G401.6 (cell line): ENCODE measurements at regions not wholly inside any gene's neighbourhood (a gene's known extent, or its start where the extent isn't known, plus 50 kb on each side); places are given as distances from the start of the nearest gene placed in this dataset.

Source experiments
- FAIRE-seq: peaks from 2 replicates; lab custom pipeline; 2012; peaks lifted over from hg19 to GRCh38; lab: Jason Lieb, UNC

GRCh38 chrX:98627645-98628044, 1743.9 kb downstream of the RPA4 start:
- peak; percentile 67 for FAIRE-seq

DNA sequence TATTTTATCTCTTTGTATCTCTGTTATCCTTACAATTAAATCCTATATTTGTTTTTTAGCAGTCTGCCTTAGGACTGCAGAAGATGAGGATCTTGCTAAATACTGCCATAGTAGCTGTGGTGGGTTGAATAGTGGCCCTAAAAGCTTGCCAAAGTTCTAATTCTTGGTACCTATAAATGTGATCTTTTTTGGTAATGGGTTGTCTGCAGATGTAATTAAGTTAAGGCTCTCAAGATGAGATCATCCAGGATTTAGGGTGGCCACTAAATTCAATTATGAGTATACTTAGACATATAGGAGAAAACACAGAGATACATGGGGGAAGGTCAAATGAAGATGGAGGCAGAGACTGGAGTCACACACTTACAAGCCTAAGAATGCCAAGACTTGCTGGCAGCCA, 1753.7 kb downstream of the RPA4 start:
- no peak for FAIRE-seq

DNA sequence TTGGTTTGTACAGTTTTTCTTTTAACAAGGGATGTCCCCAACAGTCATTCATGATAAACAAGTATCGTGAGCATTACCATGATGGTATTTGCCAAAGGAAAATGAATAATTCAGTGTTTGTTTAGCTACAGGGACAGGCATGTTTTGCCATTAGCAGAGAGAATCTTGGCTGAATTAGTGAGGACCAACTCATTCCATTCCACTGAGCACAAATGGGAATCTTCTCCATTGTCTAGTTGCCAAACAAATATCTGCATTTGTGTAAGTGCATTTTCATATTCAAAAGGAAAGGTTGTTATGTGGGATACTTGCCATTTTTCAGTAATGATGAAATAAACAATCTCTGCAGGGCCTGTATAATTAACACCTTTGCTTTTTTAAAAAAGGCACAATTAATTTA, 1762.6 kb downstream of the RPA4 start:
- FAIRE-seq, result no peak

DNA sequence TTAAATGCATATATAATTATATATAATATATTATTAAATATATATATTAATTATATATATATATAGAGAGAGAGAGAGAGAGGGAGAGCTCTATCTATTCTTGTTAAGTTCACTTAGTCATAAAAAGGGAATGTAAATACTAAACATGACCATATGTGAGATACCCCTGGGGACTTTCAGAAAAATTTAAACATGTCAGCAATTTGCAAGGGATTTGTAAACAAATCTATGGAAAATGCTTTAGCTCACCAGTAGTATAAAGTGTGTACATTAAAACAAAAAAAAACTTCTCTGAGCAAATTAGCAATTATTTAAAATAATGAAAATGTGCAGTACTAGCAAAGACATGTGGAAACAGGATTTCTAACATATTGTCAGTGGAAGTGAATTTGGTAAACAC, 1755.5 kb downstream of the PCDH19 start:
- FAIRE-seq, result no peak
